ENCODE measurements at regions not wholly inside any gene's neighbourhood (a gene's known extent, or its start where the extent isn't known, plus 50 kb on each side); places are given as distances from the start of the nearest gene placed in this dataset.
A peak's percentile ranks its signal among the peaks of the same experiment; 100 is the strongest.
"Not testable (repeated sequence)": the region's sequence is repeated elsewhere in the genome, so short reads cannot be mapped to it uniquely, and the experiment has no call there.

- ChIA-PET SMC1A (ENCODE audit: uncharacterized antibody, unreplicated experiment) (interaction anchor here (4.2 kb wide), 1 partner anchor 11 kb away, joined by 53 read pairs; no protein-coding TSS in a partner anchor), CTCF (interaction anchor here (0.8 to 5.4 kb wide), 3 partner anchors 10 to 15 kb away, joined by 3 to 103 read pairs (median 8); no protein-coding TSS in a partner anchor), RAD21 (ENCODE audit: unreplicated experiment) (interaction anchor here (5.1 kb wide), 1 partner anchor 11 kb away, joined by 54 read pairs; no protein-coding TSS in a partner anchor)
- H3K4me1 ChIP-seq (ENCODE audit: control insufficient read depth, insufficient read depth, low read length); ATAC-seq; H3K9me3 ChIP-seq (replicated peaks; ENCODE audit: control insufficient read depth, insufficient read depth, low read length); H2AFZ ChIP-seq (ENCODE audit: control insufficient read depth, low read depth, low read length); H3K27ac ChIP-seq (ENCODE audit: control insufficient read depth, insufficient read depth); H3K79me2 ChIP-seq (ENCODE audit: control insufficient read depth, insufficient read depth, low read length); H3K36me3 ChIP-seq (ENCODE audit: control insufficient read depth in 2 of 2, insufficient read depth in 2 of 2, low read length in 1 of 2); H3K4me3 ChIP-seq; H4K20me1 ChIP-seq (ENCODE audit: control insufficient read depth, insufficient read depth); in situ Hi-C loops (cut with MboI); H3K9ac ChIP-seq (ENCODE audit: control insufficient read depth, insufficient read depth, low read length); DNase-seq (ENCODE audit: low read depth, low spot score); FAIRE-seq; POLR2A ChIA-PET; intact Hi-C loops (cut with micrococcal nuclease; ENCODE audit: unreplicated experiment); H3K27me3 ChIP-seq (replicated peaks in 1 of 2; ENCODE audit: control insufficient read depth in 2 of 2, insufficient read depth in 2 of 2, low read length in 1 of 2): not testable (repeated sequence)
- TF ChIP-seq CTCF (IDR thresholded peaks at IDR 0.05 in 2 of 3, conservative IDR thresholded peaks at IDR 0.05 in 1 of 3; ENCODE audit: control insufficient read depth in 2 of 3, extremely low read depth in 1 of 3, insufficient read depth in 1 of 3, low read depth in 3 of 3, low read length in 3 of 3), result peak in 2 of 3 experiments; percentile 11 to 17; a peak in 1 of 6 replicates
- H3K4me2 ChIP-seq (ENCODE audit: control insufficient read depth, insufficient read depth), result peak overlapping the region; percentile 83
- WGBS (ENCODE audit: insufficient coverage, insufficient replicate concordance, low lambda C conversion rate, missing lambda C conversion rate), result 25% methylated on average over 12 of the region's 12 CpGs
- BruUV-seq (replicated peaks), result TSS peak; percentile 60
Measured at GRCh38 chr21:6374232-6374631, 4147.2 kb upstream of the TPTE start.

GRCh38 chr21:6374926-6375325 is 4146.5 kb upstream of the TPTE start:
- ChIA-PET RAD21 (ENCODE audit: unreplicated experiment) (interaction anchor here (5.1 kb wide), 1 partner anchor 12 kb away, joined by 54 read pairs; no protein-coding TSS in a partner anchor), SMC1A (ENCODE audit: uncharacterized antibody, unreplicated experiment) (interaction anchor here (4.2 kb wide), 1 partner anchor 12 kb away, joined by 53 read pairs; no protein-coding TSS in a partner anchor), CTCF (interaction anchor here (0.8 to 5.4 kb wide), 2 partner anchors 11 to 15 kb away, joined by 3 to 103 read pairs; no protein-coding TSS in a partner anchor)
- BruUV-seq (replicated peaks); intact Hi-C loops (cut with micrococcal nuclease; ENCODE audit: unreplicated experiment); ATAC-seq; FAIRE-seq; DNase-seq (ENCODE audit: low read depth, low spot score); H3K4me2 ChIP-seq (ENCODE audit: control insufficient read depth, insufficient read depth); H3K79me2 ChIP-seq (ENCODE audit: control insufficient read depth, insufficient read depth, low read length); H3K36me3 ChIP-seq (ENCODE audit: control insufficient read depth in 2 of 2, insufficient read depth in 2 of 2, low read length in 1 of 2); H2AFZ ChIP-seq (ENCODE audit: control insufficient read depth, low read depth, low read length); H3K27ac ChIP-seq (ENCODE audit: control insufficient read depth, insufficient read depth); H3K4me3 ChIP-seq; H3K9me3 ChIP-seq (replicated peaks; ENCODE audit: control insufficient read depth, insufficient read depth, low read length); POLR2A ChIA-PET; H3K4me1 ChIP-seq (ENCODE audit: control insufficient read depth, insufficient read depth, low read length); H4K20me1 ChIP-seq (ENCODE audit: control insufficient read depth, insufficient read depth); H3K9ac ChIP-seq (ENCODE audit: control insufficient read depth, insufficient read depth, low read length); in situ Hi-C loops (cut with MboI); H3K27me3 ChIP-seq (replicated peaks in 1 of 2; ENCODE audit: control insufficient read depth in 2 of 2, insufficient read depth in 2 of 2, low read length in 1 of 2): not testable (repeated sequence)
- 76% methylated on average over 4 of the region's 4 CpGs for WGBS (ENCODE audit: insufficient coverage, insufficient replicate concordance, low lambda C conversion rate, missing lambda C conversion rate)

- CTCF ChIA-PET, result interaction anchor here (5.4 kb wide), 1 partner anchor 12 kb away, joined by 103 read pairs; no protein-coding TSS in a partner anchor
- not testable (repeated sequence) for H2AFZ ChIP-seq (ENCODE audit: control insufficient read depth, low read depth, low read length)
Measured at GRCh38 chr21:6375776-6376175, 4145.6 kb upstream of the TPTE start.

More at GRCh38 chr21:6375776-6376175, 4145.6 kb upstream of the TPTE start:
- H3K9me3 ChIP-seq (replicated peaks; ENCODE audit: control insufficient read depth, insufficient read depth, low read length); H3K4me1 ChIP-seq (ENCODE audit: control insufficient read depth, insufficient read depth, low read length); POLR2A ChIA-PET; H3K4me3 ChIP-seq; H3K36me3 ChIP-seq (ENCODE audit: control insufficient read depth in 2 of 2, insufficient read depth in 2 of 2, low read length in 1 of 2); H3K79me2 ChIP-seq (ENCODE audit: control insufficient read depth, insufficient read depth, low read length); H3K9ac ChIP-seq (ENCODE audit: control insufficient read depth, insufficient read depth, low read length); H3K27ac ChIP-seq (ENCODE audit: control insufficient read depth, insufficient read depth); in situ Hi-C loops (cut with MboI); H3K27me3 ChIP-seq (replicated peaks in 1 of 2; ENCODE audit: control insufficient read depth in 2 of 2, insufficient read depth in 2 of 2, low read length in 1 of 2); BruUV-seq (replicated peaks); DNase-seq (ENCODE audit: low read depth, low spot score); intact Hi-C loops (cut with micrococcal nuclease; ENCODE audit: unreplicated experiment); H4K20me1 ChIP-seq (ENCODE audit: control insufficient read depth, insufficient read depth); ATAC-seq; FAIRE-seq; H3K4me2 ChIP-seq (ENCODE audit: control insufficient read depth, insufficient read depth): not testable (repeated sequence)
- WGBS (ENCODE audit: insufficient coverage, insufficient replicate concordance, low lambda C conversion rate, missing lambda C conversion rate), result 37% methylated on average over 4 of the region's 5 CpGs
- SMC1A ChIA-PET (ENCODE audit: uncharacterized antibody, unreplicated experiment), result interaction anchor here (4.2 kb wide), 1 partner anchor 12 kb away, joined by 53 read pairs; no protein-coding TSS in a partner anchor
- RAD21 ChIA-PET (ENCODE audit: unreplicated experiment), result interaction anchor here (5.1 kb wide), 1 partner anchor 12 kb away, joined by 54 read pairs; no protein-coding TSS in a partner anchor
